ENCODE measurements at regions not wholly inside any gene's neighbourhood (a gene's known extent, or its start where the extent isn't known, plus 50 kb on each side); places are given as distances from the start of the nearest gene placed in this dataset.

DNA sequence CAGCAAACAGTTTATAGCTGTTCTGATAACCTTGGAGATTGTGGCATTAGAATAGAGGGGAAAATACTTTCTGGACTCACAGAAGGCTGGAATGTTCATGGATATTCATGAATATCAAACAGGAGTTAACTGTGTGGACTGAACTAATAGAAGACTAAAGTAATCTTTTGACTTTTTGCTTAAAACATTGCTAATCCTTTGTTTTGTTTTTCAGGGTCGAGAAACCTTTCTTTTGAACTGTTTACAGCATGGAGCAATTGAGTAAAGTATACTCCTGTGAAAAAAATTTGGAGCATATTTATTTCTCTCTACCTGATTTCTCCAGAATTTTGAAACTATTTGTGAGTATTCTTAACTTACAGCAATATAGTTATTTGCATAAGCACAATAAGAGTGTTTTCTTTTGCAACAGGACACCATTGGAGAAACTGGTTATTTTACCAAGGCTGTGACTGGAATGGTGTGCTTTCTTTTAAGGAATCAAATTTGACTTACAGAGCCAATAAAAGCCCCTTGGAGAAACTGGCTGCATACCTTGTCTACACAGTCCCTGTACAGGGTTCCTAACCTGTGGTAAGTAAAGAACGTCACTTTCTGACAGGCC, 821.6 kb downstream of the TBC1D22A start:
- DNase-seq (ENCODE audit: low read depth): no peak
- H3K4me3 ChIP-seq (ENCODE audit: control insufficient read depth, low read depth, low read length): no peak overlapping the region
- TF ChIP-seq, protein P1, sequence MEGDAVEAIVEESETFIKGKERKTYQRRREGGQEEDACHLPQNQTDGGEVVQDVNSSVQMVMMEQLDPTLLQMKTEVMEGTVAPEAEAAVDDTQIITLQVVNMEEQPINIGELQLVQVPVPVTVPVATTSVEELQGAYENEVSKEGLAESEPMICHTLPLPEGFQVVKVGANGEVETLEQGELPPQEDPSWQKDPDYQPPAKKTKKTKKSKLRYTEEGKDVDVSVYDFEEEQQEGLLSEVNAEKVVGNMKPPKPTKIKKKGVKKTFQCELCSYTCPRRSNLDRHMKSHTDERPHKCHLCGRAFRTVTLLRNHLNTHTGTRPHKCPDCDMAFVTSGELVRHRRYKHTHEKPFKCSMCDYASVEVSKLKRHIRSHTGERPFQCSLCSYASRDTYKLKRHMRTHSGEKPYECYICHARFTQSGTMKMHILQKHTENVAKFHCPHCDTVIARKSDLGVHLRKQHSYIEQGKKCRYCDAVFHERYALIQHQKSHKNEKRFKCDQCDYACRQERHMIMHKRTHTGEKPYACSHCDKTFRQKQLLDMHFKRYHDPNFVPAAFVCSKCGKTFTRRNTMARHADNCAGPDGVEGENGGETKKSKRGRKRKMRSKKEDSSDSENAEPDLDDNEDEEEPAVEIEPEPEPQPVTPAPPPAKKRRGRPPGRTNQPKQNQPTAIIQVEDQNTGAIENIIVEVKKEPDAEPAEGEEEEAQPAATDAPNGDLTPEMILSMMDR (IDR thresholded peaks at IDR 0.05; ENCODE audit: control insufficient read depth, insufficient read depth, low read depth, low read length, missing control alignments): no peak

GRCh38 chr22:47582067-47582466, 819.6 kb downstream of the TBC1D22A start:
- no peak overlapping the region for H3K4me3 ChIP-seq (ENCODE audit: control insufficient read depth, low read depth, low read length)
- TF ChIP-seq, protein P1 (IDR thresholded peaks at IDR 0.05; ENCODE audit: control insufficient read depth, insufficient read depth, low read depth, low read length, missing control alignments): no peak
- no peak for DNase-seq (ENCODE audit: low read depth)

GRCh38 chr22:47580121-47580520, 817.7 kb downstream of the TBC1D22A start:
- no peak overlapping the region for H3K4me3 ChIP-seq (ENCODE audit: control insufficient read depth, low read depth, low read length)
- TF ChIP-seq, protein P1 (IDR thresholded peaks at IDR 0.05; ENCODE audit: control insufficient read depth, insufficient read depth, low read depth, low read length, missing control alignments): no peak
- DNase-seq (ENCODE audit: low read depth): no peak

- TF ChIP-seq, protein P1 (IDR thresholded peaks at IDR 0.05; ENCODE audit: control insufficient read depth, insufficient read depth, low read depth, low read length, missing control alignments): no peak
- H3K4me3 ChIP-seq (ENCODE audit: control insufficient read depth, low read depth, low read length): no peak overlapping the region
- no peak for DNase-seq (ENCODE audit: low read depth)
Measured at GRCh38 chr22:47576908-47577307, 814.5 kb downstream of the TBC1D22A start.

- TF ChIP-seq, protein P1 (IDR thresholded peaks at IDR 0.05; ENCODE audit: control insufficient read depth, insufficient read depth, low read depth, low read length, missing control alignments): no peak
- no peak for DNase-seq (ENCODE audit: low read depth)
- no peak overlapping the region for H3K4me3 ChIP-seq (ENCODE audit: control insufficient read depth, low read depth, low read length)
Measured at GRCh38 chr22:47575291-47575690, 812.8 kb downstream of the TBC1D22A start.

- no peak for DNase-seq (ENCODE audit: low read depth)
- H3K4me3 ChIP-seq (ENCODE audit: control insufficient read depth, low read depth, low read length): no peak overlapping the region
- TF ChIP-seq, protein P1 (IDR thresholded peaks at IDR 0.05; ENCODE audit: control insufficient read depth, insufficient read depth, low read depth, low read length, missing control alignments): no peak
Measured at GRCh38 chr22:47574556-47574955, 812.1 kb downstream of the TBC1D22A start.

Data from AG09309 (cell line).